H1 (cell line): ENCODE measurements at regions not wholly inside any gene's neighbourhood (a gene's known extent, or its start where the extent isn't known, plus 50 kb on each side); places are given as distances from the start of the nearest gene placed in this dataset.
"Not testable (repeated sequence)": the region's sequence is repeated elsewhere in the genome, so short reads cannot be mapped to it uniquely, and the experiment has no call there.

ENCODE experiments used
- CTCF ChIA-PET: fragments of 300-600 bp; sonication (Branson Sonifier 250); formaldehyde crosslinking; loops from one replicate; lab custom pipeline; 2021; ENCODE audit not compliant: partially characterized antibody; lab: Charles Lee
- POLR2A ChIA-PET: fragments of 300-600 bp; sonication (Branson Sonifier 250); formaldehyde crosslinking; loops from one replicate; lab custom pipeline; 2021; ENCODE audit warnings: inconsistent platforms; ENCODE audit not compliant: partially characterized antibody; lab: Charles Lee
- DNase-seq, 2 experiments: peaks; one replicate each; pipeline versions ENCODE4 v3.0.0 to v3.0.0-alpha.2; 2010 to 2022; ENCODE audit warnings: low spot score in 2 of 2, low read depth in 1 of 2, mixed read lengths in 1 of 2
- FAIRE-seq: peaks from 2 replicates; lab custom pipeline; 2011; peaks lifted over from hg19 to GRCh38; lab: Jason Lieb, UNC
- H2AFZ ChIP-seq: 2 replicates; pipeline ENCODE4 v1.8.1; 2012; ENCODE audit warnings: low read length, inconsistent platforms
- H2AK5ac ChIP-seq: 2 replicates; pipeline ENCODE4 v1.6.1; 2013; ENCODE audit warnings: low read depth, low read length
- H2BK120ac ChIP-seq: replicated peaks from 2 replicates; pipeline ENCODE3; 2013; ENCODE audit warnings: low read depth, low read length, inconsistent platforms
- H2BK12ac ChIP-seq: 2 replicates; pipeline ENCODE4 v1.6.1; 2013; ENCODE audit warnings: low read depth, low read length
- H2BK15ac ChIP-seq: 2 replicates; pipeline ENCODE4 v1.6.1; 2013; ENCODE audit warnings: low read length
- H2BK20ac ChIP-seq: 2 replicates; pipeline ENCODE4 v1.6.1; 2013; ENCODE audit warnings: low read length
- H2BK5ac ChIP-seq: 2 replicates; pipeline ENCODE4 v1.6.1; 2013; ENCODE audit warnings: low read depth, low read length
- H3K14ac ChIP-seq: 2 replicates; pipeline ENCODE4 v1.6.1; 2013; ENCODE audit warnings: inconsistent platforms; ENCODE audit not compliant: insufficient read length
- H3K18ac ChIP-seq: 2 replicates; pipeline ENCODE4 v1.6.1; 2013; ENCODE audit warnings: low read length; ENCODE audit errors: extremely low read depth
- H3K23ac ChIP-seq: 2 replicates; pipeline ENCODE4 v1.6.1; 2013; ENCODE audit warnings: inconsistent platforms; ENCODE audit not compliant: insufficient read length
- H3K23me2 ChIP-seq: 2 replicates; pipeline ENCODE4 v1.6.1; 2013; ENCODE audit warnings: low read depth, low read length
- H3K27ac ChIP-seq: 2 replicates; pipeline ENCODE4 v1.6.1; 2011; ENCODE audit warnings: low read depth, low read length, inconsistent platforms
- H3K27me3 ChIP-seq, 4 experiments: replicated peaks in 1 of 4; 1 replicate in 1 of 4; 2 replicates in 3 of 4; pipeline versions ENCODE4 v1.6.1 to v1.8.1; 2011 to 2013; ENCODE audit warnings: low read length in 3 of 4, mild to moderate bottlenecking in 3 of 4, inconsistent platforms in 2 of 4, mixed read lengths in 2 of 4, moderate library complexity in 1 of 4; ENCODE audit not compliant: control insufficient read depth in 3 of 4, insufficient read depth in 3 of 4; ENCODE audit errors: extremely low read depth in 1 of 4
- H3K36me3 ChIP-seq, 4 experiments: 2 replicates each; pipeline versions ENCODE4 v1.6.1 to v1.8.1; 2011 to 2013; ENCODE audit warnings: mild to moderate bottlenecking in 4 of 4, low read length in 3 of 4, moderate library complexity in 2 of 4, control low read depth in 1 of 4, inconsistent platforms in 1 of 4; ENCODE audit not compliant: insufficient read depth in 4 of 4, control insufficient read depth in 2 of 4
- H3K4ac ChIP-seq: replicated peaks from 2 replicates; pipeline ENCODE3; 2013; ENCODE audit warnings: low read length, low read depth, mixed read lengths, inconsistent platforms; ENCODE audit not compliant: insufficient read length
- H3K4me1 ChIP-seq, 4 experiments: replicated peaks in 1 of 4; 1 replicate in 1 of 4; 2 replicates in 3 of 4; pipeline versions ENCODE4 v1.6.1 to v1.8.1; 2011 to 2013; ENCODE audit warnings: low read length in 3 of 4, inconsistent platforms in 2 of 4, mixed read lengths in 1 of 4; ENCODE audit not compliant: insufficient read depth in 4 of 4, control insufficient read depth in 3 of 4
- H3K4me2 ChIP-seq, 2 experiments: 2 replicates each; pipeline versions ENCODE4 v1.6.1 to v1.8.1; 2011 to 2013; ENCODE audit warnings: low read depth in 2 of 2, low read length in 2 of 2, control low read depth in 1 of 2, inconsistent platforms in 1 of 2, mild to moderate bottlenecking in 1 of 2; ENCODE audit not compliant: insufficient read depth in 1 of 2
- H3K4me3 ChIP-seq, 4 experiments: fragments of 200-600, 300-600 bp in 1 of 4; sonication (generic), shearing (Covaris generic), sonication (Bioruptor Twin) in 1 of 4; 2 replicates each; pipeline versions ENCODE4 v1.5.1 to v1.8.1; 2011 to 2016; ENCODE audit warnings: low read length in 4 of 4, low read depth in 3 of 4, control low read depth in 2 of 4, inconsistent platforms in 2 of 4, mild to moderate bottlenecking in 2 of 4, mixed read lengths in 1 of 4, moderate library complexity in 1 of 4; ENCODE audit not compliant: insufficient read depth in 2 of 4; ENCODE audit errors: extremely low read depth in 1 of 4
- H3K56ac ChIP-seq: replicated peaks from 2 replicates; pipeline ENCODE3; 2013; ENCODE audit warnings: low read depth, mild to moderate bottlenecking, mixed read lengths, low read length, inconsistent platforms; ENCODE audit not compliant: insufficient read length
- H3K79me1 ChIP-seq: 2 replicates; pipeline ENCODE4 v1.6.1; 2013; ENCODE audit warnings: low read depth, low read length, control low read depth
- H3K79me2 ChIP-seq, 2 experiments: 2 replicates each; pipeline versions ENCODE4 v1.6.1 to v1.8.1; 2012 to 2013; ENCODE audit warnings: low read length in 2 of 2, mild to moderate bottlenecking in 2 of 2, inconsistent platforms in 1 of 2; ENCODE audit not compliant: insufficient read depth in 2 of 2, control insufficient read depth in 1 of 2
- H3K9ac ChIP-seq, 4 experiments: replicated peaks in 1 of 4; 1 replicate in 1 of 4; 2 replicates in 3 of 4; pipeline versions ENCODE4 v1.6.1 to v1.8.1; 2011 to 2013; ENCODE audit warnings: low read depth in 3 of 4, low read length in 3 of 4, control low read depth in 2 of 4, mild to moderate bottlenecking in 2 of 4, moderate library complexity in 2 of 4, inconsistent platforms in 1 of 4; ENCODE audit errors: extremely low read depth in 1 of 4
- H3K9me3 ChIP-seq, 2 experiments: 2 replicates each; pipeline versions ENCODE4 v1.6.1 to v1.8.1; 2012 to 2013; ENCODE audit warnings: mild to moderate bottlenecking in 2 of 2, moderate library complexity in 2 of 2, control low read depth in 1 of 2, inconsistent platforms in 1 of 2, low read depth in 1 of 2, low read length in 1 of 2, mixed read lengths in 1 of 2; ENCODE audit not compliant: insufficient read depth in 2 of 2
- H4K20me1 ChIP-seq, 2 experiments: replicated peaks in 1 of 2; 2 replicates each; pipeline versions ENCODE3 to v1.8.1; 2011 to 2013; ENCODE audit warnings: inconsistent platforms in 2 of 2, low read length in 2 of 2, mild to moderate bottlenecking in 1 of 2; ENCODE audit not compliant: insufficient read depth in 2 of 2, control insufficient read depth in 1 of 2
- H4K5ac ChIP-seq: 2 replicates; pipeline ENCODE4 v1.6.1; 2013; ENCODE audit warnings: low read length, low read depth, mixed read lengths, inconsistent platforms; ENCODE audit not compliant: insufficient read length
- H4K8ac ChIP-seq: 2 replicates; pipeline ENCODE4 v1.8.0; 2013; ENCODE audit warnings: mild to moderate bottlenecking, moderate library complexity, low read length, inconsistent platforms; ENCODE audit not compliant: insufficient read depth; ENCODE audit errors: extremely low read depth
- H4K91ac ChIP-seq: replicated peaks from 2 replicates; pipeline ENCODE3; 2013; ENCODE audit warnings: low read length, mixed read lengths, inconsistent platforms; ENCODE audit not compliant: insufficient read length
- BACH1 ChIP-seq: IDR thresholded peaks from 2 replicates; pipeline ENCODE4 v1.6.1; 2012; ENCODE audit warnings: low read length, improper control_type of control experiment
- CBX5 ChIP-seq: fragments of 300-800, 300-1000 bp; sonication (generic); IDR thresholded peaks from 2 replicates; pipeline ENCODE4 v1.7.1; 2016; ENCODE audit warnings: antibody characterized with exemption, low read length, low read depth
- RXRA ChIP-seq: IDR thresholded peaks from 2 replicates; pipeline ENCODE4 v1.6.1; 2011; ENCODE audit warnings: low read depth, mild to moderate bottlenecking, low read length, moderate library complexity; ENCODE audit not compliant: insufficient read depth
- SIRT6 ChIP-seq: IDR thresholded peaks from one replicate; pipeline ENCODE4 v1.7.1; 2012; ENCODE audit warnings: low read length, inconsistent platforms
- TAF1 ChIP-seq: IDR thresholded peaks from 2 replicates; pipeline ENCODE4 v1.6.1; 2011; ENCODE audit warnings: mild to moderate bottlenecking, low read depth, low read length
- USF2 ChIP-seq: IDR thresholded peaks from 2 replicates; pipeline ENCODE4 v1.6.1; 2011; ENCODE audit warnings: low read length, improper control_type of control experiment
- WGBS, 2 experiments: shearing (Covaris generic) in 1 of 2; methylation state at CpG; one replicate each; pipeline versions ENCODE4 v1.1.6 to v1.1.7; 2013 to 2015; ENCODE audit warnings: low lambda C conversion rate in 2 of 2, mixed read lengths in 2 of 2, inconsistent platforms in 1 of 2, low coverage in 1 of 2, missing lambda C conversion rate in 1 of 2; ENCODE audit not compliant: insufficient replicate concordance in 2 of 2, insufficient coverage in 1 of 2, insufficient read length in 1 of 2; ENCODE audit errors: extremely low coverage in 1 of 2, missing lambda C conversion rate in 1 of 2; 5-methylcytosine and 5-hydroxymethylcytosine counted together

GRCh38 chr3:43231276-43232000, 54.9 kb upstream of the SNRK start (continued):
- TF ChIP-seq BACH1 = no peak
- TF ChIP-seq CBX5 = no peak
- TF ChIP-seq SIRT6 = no peak
- no peak for TF ChIP-seq TAF1
- no peak for TF ChIP-seq USF2
- no peak for TF ChIP-seq RXRA

GRCh38 chr3:43229865-43230264, 56.5 kb upstream of the SNRK start:
- H4K8ac ChIP-seq, H3K4ac ChIP-seq, H3K23me2 ChIP-seq, POLR2A ChIA-PET, H4K91ac ChIP-seq, H3K79me1 ChIP-seq, H3K4me1 ChIP-seq, H2BK15ac ChIP-seq, H3K27ac ChIP-seq, H2BK120ac ChIP-seq, H3K18ac ChIP-seq, H2AK5ac ChIP-seq, H3K9me3 ChIP-seq, FAIRE-seq, H3K79me2 ChIP-seq, H3K36me3 ChIP-seq, H3K4me2 ChIP-seq, H2BK12ac ChIP-seq, H3K56ac ChIP-seq, H3K23ac ChIP-seq, H3K14ac ChIP-seq, H2BK5ac ChIP-seq, H2AFZ ChIP-seq, H2BK20ac ChIP-seq, DNase-seq, H4K20me1 ChIP-seq, H3K9ac ChIP-seq, H4K5ac ChIP-seq, H3K27me3 ChIP-seq, H3K4me3 ChIP-seq, CTCF ChIA-PET: not testable (repeated sequence)
- 95% methylated on average over 4 of the region's 4 CpGs; no CpG with 5 or more reads in 1 of the 2 experiments for WGBS, 2 experiments
